Suprapubic skin (tissue), 4 donors: ENCODE measurements at regions not wholly inside any gene's neighbourhood (a gene's known extent, or its start where the extent isn't known, plus 50 kb on each side); places are given as distances from the start of the nearest gene placed in this dataset.

Experiments used
- DNase-seq, 2 donors: peaks; one replicate each; pipeline ENCODE4 v3.0.0-alpha.2; 2019; ENCODE audit warnings: low spot score in 2 of 2
- H3K27ac ChIP-seq: fragments of 200-600 bp; sonication (generic); one replicate; pipeline ENCODE4 v1.5.1; 2019
- H3K27me3 ChIP-seq: fragments of 200-600 bp; sonication (generic); one replicate; pipeline ENCODE4 v1.5.1; 2019
- H3K36me3 ChIP-seq: fragments of 200-600 bp; sonication (generic); one replicate; pipeline ENCODE4 v1.5.1; 2019
- H3K4me1 ChIP-seq: fragments of 200-600 bp; sonication (generic); one replicate; pipeline ENCODE4 v1.5.1; 2019
- H3K4me3 ChIP-seq: fragments of 200-600 bp; sonication (generic); one replicate; pipeline ENCODE4 v1.5.1; 2019; ENCODE audit warnings: mild to moderate bottlenecking
- H3K9me3 ChIP-seq: fragments of 200-600 bp; sonication (generic); one replicate; pipeline ENCODE4 v1.5.1; 2019
- CTCF ChIP-seq, 2 donors: fragments of 200-600 bp in 1 of 2; fragments of 450-650 bp in 1 of 2; sonication (generic) in 1 of 2; IDR thresholded peaks; one replicate each; pipeline ENCODE4 v1.5.1; 2016 to 2019; ENCODE audit warnings: antibody characterized with exemption in 2 of 2, mild to moderate bottlenecking in 1 of 2, moderate library complexity in 1 of 2
- EP300 ChIP-seq: sonication (generic); formaldehyde crosslinking; IDR thresholded peaks from one replicate; pipeline ENCODE4 v1.6.1; 2017; ENCODE audit warnings: antibody characterized with exemption
- POLR2A ChIP-seq, 2 donors: fragments of 450-650 bp; IDR thresholded peaks; one replicate each; pipeline ENCODE4 v1.6.1; 2017; ENCODE audit warnings: antibody characterized with exemption in 2 of 2, mild to moderate bottlenecking in 2 of 2, moderate library complexity in 2 of 2
- POLR2AphosphoS5 ChIP-seq, 3 donors: sonication (generic); formaldehyde crosslinking; IDR thresholded peaks; one replicate each; pipeline ENCODE4 v1.6.1; 2017; ENCODE audit warnings: antibody characterized with exemption in 3 of 3
- WGBS: methylation state at CpG from one replicate; pipeline ENCODE4 v1.1.5; 2018; 5-methylcytosine and 5-hydroxymethylcytosine counted together

- H3K27ac ChIP-seq, result no peak overlapping the region
- no peak overlapping the region for H3K4me3 ChIP-seq
- TF ChIP-seq EP300 (no peak), POLR2AphosphoS5 (IDR thresholded peaks at IDR 0.05) (no peak), POLR2A (IDR thresholded peaks at IDR 0.05) (no peak), CTCF (IDR thresholded peaks at IDR 0.05) (no peak)
- no peak for DNase-seq
- no peaks in the 10 kb centered on the region for H3K9me3 ChIP-seq
- H3K27me3 ChIP-seq, result peaks cover 93% of the 10 kb centered on the region
- 71% methylated on average over 9 of the region's 9 CpGs for WGBS
- H3K36me3 ChIP-seq, result no peaks in the 10 kb centered on the region
- H3K4me1 ChIP-seq, result peaks cover 17% of the 10 kb centered on the region
Observed at GRCh38 chr16:86930663-86931373, 352.5 kb downstream of the FOXL1 start.

GRCh38 chr16:86931410-86931941, 353.1 kb downstream of the FOXL1 start:
- no peak for DNase-seq
- no peak overlapping the region for H3K4me3 ChIP-seq
- no peaks in the 10 kb centered on the region for H3K36me3 ChIP-seq
- H3K27me3 ChIP-seq, result peaks cover 93% of the 10 kb centered on the region
- H3K9me3 ChIP-seq, result no peaks in the 10 kb centered on the region
- WGBS, result 29% methylated on average over 19 of the region's 26 CpGs
- H3K27ac ChIP-seq, result no peak overlapping the region
- peaks cover 17% of the 10 kb centered on the region for H3K4me1 ChIP-seq
- TF ChIP-seq CTCF (IDR thresholded peaks at IDR 0.05) (no peak), POLR2AphosphoS5 (IDR thresholded peaks at IDR 0.05) (no peak), EP300 (no peak), POLR2A (IDR thresholded peaks at IDR 0.05) (no peak)

GRCh38 chr16:86932130-86932982, 354.0 kb downstream of the FOXL1 start:
- 91% methylated on average over 8 of the region's 8 CpGs for WGBS
- Histone ChIP-seq H3K27me3 (peaks cover 93% of the 10 kb centered on the region), H3K36me3 (no peaks in the 10 kb centered on the region), H3K27ac (no peak overlapping the region), H3K4me3 (no peak overlapping the region), H3K9me3 (no peaks in the 10 kb centered on the region), H3K4me1 (peaks cover 17% of the 10 kb centered on the region)
- no peak for DNase-seq
- TF ChIP-seq CTCF (IDR thresholded peaks at IDR 0.05) (no peak), EP300 (no peak), POLR2AphosphoS5 (IDR thresholded peaks at IDR 0.05) (no peak), POLR2A (IDR thresholded peaks at IDR 0.05) (no peak)

- no peak for TF ChIP-seq CTCF (IDR thresholded peaks at IDR 0.05)
- no peak for TF ChIP-seq POLR2A (IDR thresholded peaks at IDR 0.05)
- Histone ChIP-seq H3K4me3 (no peak overlapping the region), H3K4me1 (peaks cover 9% of the 10 kb centered on the region), H3K27me3 (peaks cover 84% of the 10 kb centered on the region), H3K9me3 (peaks cover 4% of the 10 kb centered on the region), H3K27ac (no peak overlapping the region), H3K36me3 (no peaks in the 10 kb centered on the region)
- DNase-seq, result no peak
- 67% methylated on average over 24 of the region's 27 CpGs for WGBS
Observed at GRCh38 chr16:86934581-86935375, 356.4 kb downstream of the FOXL1 start.
